HEK293 (cell line): ENCODE measurements at regions not wholly inside any gene's neighbourhood (a gene's known extent, or its start where the extent isn't known, plus 50 kb on each side); places are given as distances from the start of the nearest gene placed in this dataset.

Source experiments
- BCL11B ChIP-seq: fragments of 450-650 bp; formaldehyde crosslinking; IDR thresholded peaks from 2 replicates; pipeline ENCODE4 v1.5.1; 2016; ENCODE audit warnings: low read depth, missing biosample characterization, missing genetic modification characterization
- CTCF ChIP-seq: fragments of 450-650 bp; formaldehyde crosslinking; IDR thresholded peaks from 2 replicates; pipeline ENCODE4 v1.5.1; 2016; ENCODE audit warnings: missing biosample characterization, missing genetic modification characterization
- KLF9 ChIP-seq: fragments of 450-650 bp; formaldehyde crosslinking; IDR thresholded peaks from 2 replicates; pipeline ENCODE4 v1.5.1; 2016; ENCODE audit warnings: missing biosample characterization, missing genetic modification characterization, low read depth
- PBX3 ChIP-seq: sonication (generic); formaldehyde crosslinking; IDR thresholded peaks from 2 replicates; pipeline ENCODE4 v1.8.1; 2022; ENCODE audit warnings: mild to moderate bottlenecking, moderate library complexity, missing genetic modification reagents
- YY1 ChIP-seq: fragments of 450-650 bp; formaldehyde crosslinking; IDR thresholded peaks from 2 replicates; pipeline ENCODE4 v1.5.1; 2018; ENCODE audit warnings: missing biosample characterization, missing genetic modification characterization
- ZBTB26 ChIP-seq: fragments of 450-650 bp; formaldehyde crosslinking; optimal IDR thresholded peaks from 2 replicates; pipeline ENCODE3; 2016; ENCODE audit warnings: missing biosample characterization, mild to moderate bottlenecking, missing genetic modification characterization
- ZNF114 ChIP-seq: fragments of 450-650 bp; formaldehyde crosslinking; IDR thresholded peaks from 2 replicates; pipeline ENCODE4 v1.5.0; 2017; ENCODE audit warnings: missing biosample characterization, missing genetic modification characterization
- ZNF157 ChIP-seq: fragments of 450-650 bp; formaldehyde crosslinking; IDR thresholded peaks from 2 replicates; pipeline ENCODE4 v1.5.1; 2016; ENCODE audit warnings: missing biosample characterization, missing genetic modification characterization
- ZNF184 ChIP-seq: fragments of 450-650 bp; IDR thresholded peaks from 2 replicates; pipeline ENCODE4 v1.5.1; 2018; ENCODE audit warnings: missing biosample characterization, mild to moderate bottlenecking, missing genetic modification characterization
- ZNF350 ChIP-seq: fragments of 450-650 bp; formaldehyde crosslinking; IDR thresholded peaks from 2 replicates; pipeline ENCODE4 v1.5.0; 2017; ENCODE audit warnings: missing biosample characterization, mild to moderate bottlenecking, missing genetic modification characterization
- ZNF423 ChIP-seq: fragments of 450-650 bp; formaldehyde crosslinking; IDR thresholded peaks from 2 replicates; pipeline ENCODE4 v1.5.1; 2016; ENCODE audit warnings: missing biosample characterization, missing genetic modification characterization
- TF ChIP-seq, protein P1 (sequence below): fragments of 450-650 bp; formaldehyde crosslinking; IDR thresholded peaks from 2 replicates; pipeline ENCODE4 v1.5.1; 2017; ENCODE audit warnings: missing biosample characterization, missing genetic modification characterization
- TF ChIP-seq, protein P2 (sequence below): fragments of 450-650 bp; formaldehyde crosslinking; IDR thresholded peaks from 2 replicates; pipeline ENCODE4 v1.5.1; 2016; ENCODE audit warnings: missing biosample characterization, missing genetic modification characterization, low read depth
- TF ChIP-seq, protein P3 (sequence below): fragments of 450-650 bp; formaldehyde crosslinking; IDR thresholded peaks from 2 replicates; pipeline ENCODE4 v1.5.1; 2016; ENCODE audit warnings: missing biosample characterization, missing genetic modification characterization

DNA sequence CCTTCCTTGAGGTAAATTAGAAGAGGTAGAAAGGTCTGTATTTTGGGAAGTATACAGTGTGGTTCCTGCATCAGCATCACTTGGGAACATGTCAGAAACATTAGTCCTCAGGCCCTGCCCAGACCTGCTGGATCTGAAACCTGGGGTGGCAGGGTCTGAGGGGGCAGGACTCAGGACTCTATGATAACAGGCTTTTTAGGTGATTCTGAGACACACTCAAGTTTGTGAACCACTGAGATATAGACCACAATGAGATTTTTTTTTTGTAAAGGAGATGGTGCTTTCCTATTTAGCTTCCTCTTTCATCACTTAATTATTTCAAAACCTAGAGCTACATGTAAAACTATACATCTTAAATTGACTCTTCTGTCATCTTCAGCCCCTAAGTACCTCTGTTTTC, 262.7 kb upstream of the SPOPL start:
- TF ChIP-seq, protein P1, sequence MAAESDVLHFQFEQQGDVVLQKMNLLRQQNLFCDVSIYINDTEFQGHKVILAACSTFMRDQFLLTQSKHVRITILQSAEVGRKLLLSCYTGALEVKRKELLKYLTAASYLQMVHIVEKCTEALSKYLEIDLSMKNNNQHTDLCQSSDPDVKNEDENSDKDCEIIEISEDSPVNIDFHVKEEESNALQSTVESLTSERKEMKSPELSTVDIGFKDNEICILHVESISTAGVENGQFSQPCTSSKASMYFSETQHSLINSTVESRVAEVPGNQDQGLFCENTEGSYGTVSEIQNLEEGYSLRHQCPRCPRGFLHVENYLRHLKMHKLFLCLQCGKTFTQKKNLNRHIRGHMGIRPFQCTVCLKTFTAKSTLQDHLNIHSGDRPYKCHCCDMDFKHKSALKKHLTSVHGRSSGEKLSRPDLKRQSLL (tag by site-specific recombination) = no peak
- TF ChIP-seq PBX3 (CRISPR knock-in tag) = no peak
- TF ChIP-seq CTCF = no peak
- TF ChIP-seq BCL11B = no peak
- no peak for TF ChIP-seq KLF9
- no peak for TF ChIP-seq ZNF114 (tag by site-specific recombination)
- TF ChIP-seq, protein P2, sequence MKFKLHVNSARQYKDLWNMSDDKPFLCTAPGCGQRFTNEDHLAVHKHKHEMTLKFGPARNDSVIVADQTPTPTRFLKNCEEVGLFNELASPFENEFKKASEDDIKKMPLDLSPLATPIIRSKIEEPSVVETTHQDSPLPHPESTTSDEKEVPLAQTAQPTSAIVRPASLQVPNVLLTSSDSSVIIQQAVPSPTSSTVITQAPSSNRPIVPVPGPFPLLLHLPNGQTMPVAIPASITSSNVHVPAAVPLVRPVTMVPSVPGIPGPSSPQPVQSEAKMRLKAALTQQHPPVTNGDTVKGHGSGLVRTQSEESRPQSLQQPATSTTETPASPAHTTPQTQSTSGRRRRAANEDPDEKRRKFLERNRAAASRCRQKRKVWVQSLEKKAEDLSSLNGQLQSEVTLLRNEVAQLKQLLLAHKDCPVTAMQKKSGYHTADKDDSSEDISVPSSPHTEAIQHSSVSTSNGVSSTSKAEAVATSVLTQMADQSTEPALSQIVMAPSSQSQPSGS (tag by site-specific recombination) = no peak
- TF ChIP-seq ZNF423 (tag by site-specific recombination) = no peak
- TF ChIP-seq ZNF157 = no peak
- TF ChIP-seq, protein P3, sequence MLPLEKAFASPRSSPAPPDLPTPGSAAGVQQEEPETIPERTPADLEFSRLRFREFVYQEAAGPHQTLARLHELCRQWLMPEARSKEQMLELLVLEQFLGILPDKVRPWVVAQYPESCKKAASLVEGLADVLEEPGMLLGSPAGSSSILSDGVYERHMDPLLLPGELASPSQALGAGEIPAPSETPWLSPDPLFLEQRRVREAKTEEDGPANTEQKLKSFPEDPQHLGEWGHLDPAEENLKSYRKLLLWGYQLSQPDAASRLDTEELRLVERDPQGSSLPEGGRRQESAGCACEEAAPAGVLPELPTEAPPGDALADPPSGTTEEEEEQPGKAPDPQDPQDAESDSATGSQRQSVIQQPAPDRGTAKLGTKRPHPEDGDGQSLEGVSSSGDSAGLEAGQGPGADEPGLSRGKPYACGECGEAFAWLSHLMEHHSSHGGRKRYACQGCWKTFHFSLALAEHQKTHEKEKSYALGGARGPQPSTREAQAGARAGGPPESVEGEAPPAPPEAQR (tag by site-specific recombination) = no peak
- no peak for TF ChIP-seq ZNF184 (tag by site-specific recombination)
- TF ChIP-seq YY1 (tag by site-specific recombination) = no peak
- TF ChIP-seq ZNF350 (tag by site-specific recombination) = no peak
- TF ChIP-seq ZBTB26 (tag by site-specific recombination) = no peak
